Epithelial cell of esophagus (primary cell): ENCODE measurements at regions not wholly inside any gene's neighbourhood (a gene's known extent, or its start where the extent isn't known, plus 50 kb on each side); places are given as distances from the start of the nearest gene placed in this dataset.

Experiments
- DNase-seq: peaks from one replicate; pipeline ENCODE4 v3.0.0; 2010; ENCODE audit warnings: low read depth
- H3K4me3 ChIP-seq: 2 replicates; pipeline ENCODE4 v1.5.1; 2011; ENCODE audit warnings: mild to moderate bottlenecking, low read length, control low read depth
- TF ChIP-seq, protein P1 (sequence below): IDR thresholded peaks from 2 replicates; pipeline ENCODE4 v1.5.1; 2011; ENCODE audit warnings: low read depth, mild to moderate bottlenecking, low read length, control low read depth, inconsistent platforms; ENCODE audit not compliant: insufficient read depth; ENCODE audit errors: missing control alignments

DNA sequence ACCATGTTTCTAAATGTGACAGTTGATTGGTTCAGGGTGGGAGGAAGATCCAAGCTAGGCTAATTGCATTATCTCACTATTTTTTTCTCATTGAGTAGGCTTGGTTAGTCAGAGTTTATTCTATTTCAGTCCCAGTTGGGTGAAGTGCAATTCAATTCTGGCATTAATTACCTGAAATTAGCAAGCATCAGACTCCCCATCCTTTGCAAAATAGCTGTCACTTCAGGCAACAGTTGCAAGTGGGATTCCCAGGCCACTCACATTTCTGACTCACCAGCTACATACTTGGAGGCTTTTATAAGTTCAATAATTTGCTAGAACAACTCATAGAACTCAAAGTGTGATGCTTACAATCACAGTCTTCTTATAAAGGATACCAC is 155.8 kb upstream of the HAND2 start:
- DNase-seq = no peak
- no peak overlapping the region for H3K4me3 ChIP-seq
- TF ChIP-seq, protein P1, sequence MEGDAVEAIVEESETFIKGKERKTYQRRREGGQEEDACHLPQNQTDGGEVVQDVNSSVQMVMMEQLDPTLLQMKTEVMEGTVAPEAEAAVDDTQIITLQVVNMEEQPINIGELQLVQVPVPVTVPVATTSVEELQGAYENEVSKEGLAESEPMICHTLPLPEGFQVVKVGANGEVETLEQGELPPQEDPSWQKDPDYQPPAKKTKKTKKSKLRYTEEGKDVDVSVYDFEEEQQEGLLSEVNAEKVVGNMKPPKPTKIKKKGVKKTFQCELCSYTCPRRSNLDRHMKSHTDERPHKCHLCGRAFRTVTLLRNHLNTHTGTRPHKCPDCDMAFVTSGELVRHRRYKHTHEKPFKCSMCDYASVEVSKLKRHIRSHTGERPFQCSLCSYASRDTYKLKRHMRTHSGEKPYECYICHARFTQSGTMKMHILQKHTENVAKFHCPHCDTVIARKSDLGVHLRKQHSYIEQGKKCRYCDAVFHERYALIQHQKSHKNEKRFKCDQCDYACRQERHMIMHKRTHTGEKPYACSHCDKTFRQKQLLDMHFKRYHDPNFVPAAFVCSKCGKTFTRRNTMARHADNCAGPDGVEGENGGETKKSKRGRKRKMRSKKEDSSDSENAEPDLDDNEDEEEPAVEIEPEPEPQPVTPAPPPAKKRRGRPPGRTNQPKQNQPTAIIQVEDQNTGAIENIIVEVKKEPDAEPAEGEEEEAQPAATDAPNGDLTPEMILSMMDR = no peak

DNA sequence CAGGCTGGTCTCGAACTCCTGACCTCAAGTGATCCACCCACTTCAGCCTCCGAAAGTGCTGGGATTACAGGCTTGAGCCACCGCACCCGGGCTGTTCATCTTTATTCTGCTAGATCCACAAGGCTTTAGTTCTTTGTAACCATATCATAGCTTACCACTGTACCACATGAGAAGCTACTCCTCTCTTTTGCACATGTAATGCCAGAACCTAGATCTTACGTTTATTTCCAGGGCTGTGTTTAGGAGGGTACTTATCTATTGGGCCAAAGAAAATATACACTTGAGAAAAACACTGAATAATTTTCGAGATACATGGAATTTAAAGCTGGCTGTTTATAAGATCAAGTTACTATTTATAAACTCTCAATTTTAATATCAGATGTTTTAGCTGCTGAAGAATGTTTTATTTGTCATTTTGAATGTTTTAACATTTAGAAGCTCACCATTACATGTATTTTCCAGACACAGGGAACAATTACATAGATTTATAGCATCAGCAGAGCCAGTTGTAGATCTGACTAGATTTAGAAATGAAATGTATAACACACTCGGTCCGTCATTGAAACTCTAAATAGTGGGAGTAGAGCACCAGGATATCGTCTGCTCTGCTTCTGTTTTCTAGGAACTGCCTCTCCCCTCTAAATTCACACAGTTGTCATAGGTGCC is 155.3 kb upstream of the HAND2 start:
- no peak for DNase-seq
- TF ChIP-seq, protein P1 = no peak
- no peak overlapping the region for H3K4me3 ChIP-seq

DNA sequence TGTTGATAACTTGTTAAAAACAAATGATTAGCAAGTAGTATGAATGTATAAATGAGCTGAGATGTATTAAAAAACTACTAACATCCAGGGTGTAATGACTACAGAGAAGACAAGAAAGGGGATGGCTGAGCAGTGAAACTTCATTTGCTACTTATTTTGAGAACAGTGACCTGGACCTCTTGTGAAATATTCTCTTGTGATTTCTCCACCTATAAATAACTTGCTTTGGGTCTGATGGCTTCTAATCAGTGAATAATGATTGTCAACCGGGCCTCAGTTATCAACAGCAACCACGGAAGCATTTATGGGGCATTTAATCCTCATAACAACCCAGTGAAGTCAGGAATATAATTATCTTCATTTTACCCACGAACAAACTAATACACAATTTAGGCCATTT is 154.2 kb upstream of the HAND2 start:
- TF ChIP-seq, protein P1 = no peak
- H3K4me3 ChIP-seq = no peak overlapping the region
- DNase-seq = no peak

DNA sequence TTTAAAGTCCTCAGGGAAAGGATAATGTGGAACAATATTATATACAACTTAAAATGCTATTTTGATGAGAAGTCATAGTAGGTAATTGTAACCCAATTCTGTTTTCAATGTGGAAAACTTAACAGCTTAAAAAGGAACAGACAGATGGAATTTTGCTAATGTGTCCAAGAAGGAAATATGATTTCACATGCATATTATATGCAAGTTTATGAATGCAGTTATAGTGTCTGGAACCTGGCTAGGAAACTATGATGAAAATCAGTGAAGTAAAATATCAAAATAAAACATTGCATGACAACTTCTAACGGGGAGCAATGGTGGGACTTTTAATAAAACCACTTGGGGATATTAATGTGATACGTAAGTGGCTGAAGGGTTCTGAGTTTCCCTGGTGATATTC is 152.6 kb upstream of the HAND2 start:
- TF ChIP-seq, protein P1 = no peak
- H3K4me3 ChIP-seq = no peak overlapping the region
- no peak for DNase-seq

DNA sequence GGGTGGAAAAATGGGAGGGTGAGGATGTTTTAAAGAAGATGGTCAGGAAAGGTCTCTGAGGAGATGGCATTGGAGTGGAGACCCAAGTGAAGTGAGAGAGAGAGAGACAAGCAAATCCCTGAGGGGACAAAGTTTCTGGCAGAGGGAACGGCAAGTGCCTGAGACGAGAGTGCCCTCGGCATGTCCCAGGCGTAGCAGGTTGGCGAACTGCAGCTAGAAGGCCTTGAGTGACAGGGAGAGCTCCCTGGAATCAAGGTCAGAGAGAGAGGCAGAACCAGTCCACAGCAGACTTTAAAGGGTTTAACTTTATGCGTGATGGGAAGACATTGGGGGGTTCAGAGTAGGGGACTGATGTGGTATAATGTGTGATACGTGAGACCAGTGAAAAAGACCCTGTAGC is 150.2 kb upstream of the HAND2 start:
- no peak for DNase-seq
- TF ChIP-seq, protein P1 = no peak
- H3K4me3 ChIP-seq = no peak overlapping the region

DNA sequence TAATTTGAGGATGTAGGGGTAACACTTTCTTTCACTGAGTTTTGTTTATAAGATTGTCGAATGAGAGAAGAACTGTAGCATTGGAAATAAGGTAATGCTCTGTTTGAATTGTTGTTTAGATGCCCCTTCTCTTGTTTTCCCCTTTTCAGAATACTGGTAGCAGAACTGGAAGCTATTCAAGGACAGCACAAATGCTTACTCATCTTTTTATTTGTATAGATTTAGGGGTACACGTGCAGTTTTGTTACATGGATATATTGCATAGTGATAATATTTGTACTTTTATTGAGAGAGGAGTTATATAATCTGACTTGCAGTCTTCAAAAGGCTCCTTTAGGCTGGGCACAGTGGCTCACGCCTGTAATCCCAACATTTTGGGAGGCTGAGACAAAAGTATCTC is 145.4 kb upstream of the HAND2 start:
- H3K4me3 ChIP-seq = no peak overlapping the region
- DNase-seq = no peak
- TF ChIP-seq, protein P1 = no peak

DNA sequence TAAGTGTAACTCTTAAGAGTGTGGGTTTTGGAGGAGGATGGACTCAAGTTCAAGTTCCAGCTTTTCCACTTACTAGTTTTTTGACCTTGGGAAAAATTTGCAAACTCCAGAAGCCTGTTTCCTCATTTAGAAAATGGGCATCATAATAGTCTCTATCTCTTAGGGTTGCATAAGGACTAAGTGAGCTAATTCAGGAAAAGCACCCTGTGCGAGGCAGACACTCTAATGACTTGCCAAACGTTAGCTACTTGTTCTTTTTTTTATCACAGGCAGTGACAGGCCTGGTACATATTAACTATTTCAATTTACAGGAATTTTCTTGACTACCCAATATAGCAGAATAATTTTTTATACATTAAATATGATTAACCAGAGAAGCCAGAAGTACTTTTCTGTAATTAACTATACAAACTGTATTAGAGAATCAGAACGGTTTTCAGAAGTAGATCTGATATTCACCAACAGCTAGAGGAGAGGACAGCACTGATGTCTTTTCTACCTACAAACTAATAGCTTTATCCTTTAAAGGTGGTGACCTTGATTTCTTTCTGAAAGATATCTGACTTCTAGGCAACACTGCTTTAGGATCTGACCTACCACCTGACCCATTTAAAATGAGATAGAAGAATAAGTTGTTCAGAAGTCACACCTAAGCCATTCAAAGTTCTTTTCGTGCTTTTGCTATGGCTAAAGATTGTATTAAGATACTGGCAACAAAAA is 139.6 kb upstream of the HAND2 start:
- DNase-seq = no peak
- TF ChIP-seq, protein P1 = no peak
- no peak overlapping the region for H3K4me3 ChIP-seq
